ENCODE measurements at regions not wholly inside any gene's neighbourhood (a gene's known extent, or its start where the extent isn't known, plus 50 kb on each side); places are given as distances from the start of the nearest gene placed in this dataset.

DNA sequence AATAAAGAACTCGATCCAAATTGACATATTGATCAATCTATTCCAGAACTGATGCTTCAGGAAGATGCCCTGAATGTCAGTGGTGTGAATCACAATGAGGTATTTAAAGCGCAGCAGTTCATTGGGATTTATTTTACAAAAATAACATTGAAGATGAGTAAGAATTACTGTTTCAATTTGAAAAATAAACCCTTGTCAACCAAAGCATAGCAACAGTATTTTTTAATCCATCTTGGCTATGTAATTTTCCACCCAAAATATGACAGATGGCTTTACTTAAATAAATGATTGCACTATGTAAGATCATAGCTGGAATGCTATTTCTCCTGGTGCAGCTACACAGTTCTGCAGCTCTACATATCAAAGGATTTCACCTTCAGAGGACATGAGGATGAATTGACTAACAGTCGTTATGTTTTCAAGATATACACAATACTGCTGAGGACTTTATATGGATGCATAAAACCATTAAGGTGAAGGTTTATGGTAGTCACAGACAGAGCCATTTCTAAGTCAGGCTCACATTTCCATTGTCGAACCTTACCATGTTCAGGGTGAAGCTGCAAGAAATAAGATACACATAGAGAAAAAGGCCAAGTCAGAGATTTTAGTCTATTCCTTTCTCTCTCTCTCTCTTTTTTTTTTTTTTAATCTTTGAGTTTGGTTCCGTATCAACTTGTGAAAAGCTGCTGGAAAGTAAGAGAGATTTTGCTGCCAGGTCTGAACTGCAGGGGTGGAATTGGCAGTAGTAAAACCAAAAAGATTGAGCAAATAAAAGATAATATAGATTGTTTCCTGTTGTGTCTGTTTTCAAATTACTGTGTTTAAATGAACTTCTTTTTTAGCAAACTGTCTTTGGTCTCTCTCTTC lies 398.0 kb upstream of the CDH20 start:
- TF ChIP-seq, protein P1, sequence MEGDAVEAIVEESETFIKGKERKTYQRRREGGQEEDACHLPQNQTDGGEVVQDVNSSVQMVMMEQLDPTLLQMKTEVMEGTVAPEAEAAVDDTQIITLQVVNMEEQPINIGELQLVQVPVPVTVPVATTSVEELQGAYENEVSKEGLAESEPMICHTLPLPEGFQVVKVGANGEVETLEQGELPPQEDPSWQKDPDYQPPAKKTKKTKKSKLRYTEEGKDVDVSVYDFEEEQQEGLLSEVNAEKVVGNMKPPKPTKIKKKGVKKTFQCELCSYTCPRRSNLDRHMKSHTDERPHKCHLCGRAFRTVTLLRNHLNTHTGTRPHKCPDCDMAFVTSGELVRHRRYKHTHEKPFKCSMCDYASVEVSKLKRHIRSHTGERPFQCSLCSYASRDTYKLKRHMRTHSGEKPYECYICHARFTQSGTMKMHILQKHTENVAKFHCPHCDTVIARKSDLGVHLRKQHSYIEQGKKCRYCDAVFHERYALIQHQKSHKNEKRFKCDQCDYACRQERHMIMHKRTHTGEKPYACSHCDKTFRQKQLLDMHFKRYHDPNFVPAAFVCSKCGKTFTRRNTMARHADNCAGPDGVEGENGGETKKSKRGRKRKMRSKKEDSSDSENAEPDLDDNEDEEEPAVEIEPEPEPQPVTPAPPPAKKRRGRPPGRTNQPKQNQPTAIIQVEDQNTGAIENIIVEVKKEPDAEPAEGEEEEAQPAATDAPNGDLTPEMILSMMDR (IDR thresholded peaks at IDR 0.05) = no peak
- H3K27me3 Mint-ChIP-seq = no peaks in the 10 kb centered on the region
- H3K4me1 Mint-ChIP-seq (ENCODE audit: low read depth) = no peaks in the 10 kb centered on the region
- H3K36me3 Mint-ChIP-seq (ENCODE audit: low read depth) = no peaks in the 10 kb centered on the region
- H3K4me3 Mint-ChIP-seq = no peak overlapping the region
- POLR2A ChIA-PET = no interaction called here
- H3K9me3 Mint-ChIP-seq = peaks cover 2% of the 10 kb centered on the region
- no peak overlapping the region for H3K27ac Mint-ChIP-seq
- intact Hi-C loops (cut with micrococcal nuclease) = no loop called here
- ATAC-seq = no peak
- CTCF ChIA-PET = no interaction called here
- DNase-seq = no peak

GRCh38 chr18:60936101-60936500 lies 397.1 kb upstream of the CDH20 start:
- H3K36me3 Mint-ChIP-seq (ENCODE audit: low read depth) = no peaks in the 10 kb centered on the region
- H3K4me3 Mint-ChIP-seq = no peak overlapping the region
- CTCF ChIA-PET = no interaction called here
- no peak for ATAC-seq
- no peaks in the 10 kb centered on the region for H3K27me3 Mint-ChIP-seq
- H3K4me1 Mint-ChIP-seq (ENCODE audit: low read depth) = no peaks in the 10 kb centered on the region
- intact Hi-C loops (cut with micrococcal nuclease) = no loop called here
- POLR2A ChIA-PET = no interaction called here
- TF ChIP-seq, protein P1 (IDR thresholded peaks at IDR 0.05) = no peak
- peaks cover 2% of the 10 kb centered on the region for H3K9me3 Mint-ChIP-seq
- H3K27ac Mint-ChIP-seq = no peak overlapping the region
- DNase-seq = no peak

DNA sequence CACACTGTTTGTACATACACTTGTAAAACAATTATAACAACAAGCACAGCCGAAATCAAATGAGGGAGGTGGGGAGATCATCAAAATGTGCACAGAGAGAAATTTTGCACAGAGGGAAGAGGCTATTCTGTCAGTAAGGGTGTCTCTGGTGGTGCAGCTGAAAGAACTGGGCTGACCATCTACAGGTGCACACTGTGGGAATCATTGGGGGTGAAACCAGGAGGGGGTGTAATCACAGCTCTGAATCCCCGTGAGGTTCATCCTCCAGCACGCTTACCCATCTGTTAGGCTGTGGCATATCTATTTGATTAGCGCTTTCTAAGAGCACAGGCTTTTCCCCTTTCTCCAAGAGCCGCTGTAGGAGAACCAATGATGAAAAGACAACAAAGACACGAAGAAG lies 389.9 kb upstream of the CDH20 start:
- ATAC-seq (no peak), DNase-seq (no peak)
- TF ChIP-seq, protein P1 (IDR thresholded peaks at IDR 0.05) = no peak
- peaks cover 1% of the 10 kb centered on the region for H3K9me3 Mint-ChIP-seq
- no peaks in the 10 kb centered on the region for H3K27me3 Mint-ChIP-seq
- no peaks in the 10 kb centered on the region for H3K36me3 Mint-ChIP-seq (ENCODE audit: low read depth)
- H3K27ac Mint-ChIP-seq = no peak overlapping the region
- no peak overlapping the region for H3K4me3 Mint-ChIP-seq
- intact Hi-C loops (cut with micrococcal nuclease) = no loop called here
- H3K4me1 Mint-ChIP-seq (ENCODE audit: low read depth) = no peaks in the 10 kb centered on the region
- CTCF ChIA-PET = no interaction called here
- POLR2A ChIA-PET = interaction anchor here (0.6 kb wide), 1 partner anchor 753 kb away, joined by 3 read pairs; no protein-coding TSS in a partner anchor

DNA sequence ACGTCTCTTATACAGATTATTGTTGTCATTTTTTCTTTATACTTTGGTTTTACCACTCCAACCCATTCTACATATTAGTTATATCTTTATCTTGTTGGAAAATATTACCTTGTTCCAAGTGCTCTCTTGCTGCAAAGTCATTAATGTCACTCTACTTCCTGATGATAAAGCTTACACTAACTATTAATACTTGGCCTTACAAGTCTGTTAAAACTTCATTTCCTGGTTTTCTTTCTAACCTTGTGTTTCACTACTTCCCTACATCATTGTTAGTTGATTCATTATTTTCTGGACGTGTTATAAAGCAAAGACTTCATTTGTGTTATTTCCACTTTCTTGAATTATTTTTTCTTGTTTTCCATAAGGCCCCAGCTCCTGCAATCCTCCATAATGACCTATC lies 382.6 kb upstream of the CDH20 start:
- H3K4me3 Mint-ChIP-seq = no peak overlapping the region
- CTCF ChIA-PET = no interaction called here
- intact Hi-C loops (cut with micrococcal nuclease) = no loop called here

GRCh38 chr18:60951091-60951490 lies 382.1 kb upstream of the CDH20 start:
- intact Hi-C loops (cut with micrococcal nuclease) = no loop called here
- CTCF ChIA-PET = no interaction called here
- ATAC-seq = no peak

More for the DNA sequence above, 382.6 kb upstream of the CDH20 start:
- no peak for ATAC-seq
- Mint-ChIP-seq H3K4me1 (ENCODE audit: low read depth) (no peaks in the 10 kb centered on the region), H3K27ac (no peak overlapping the region), H3K36me3 (ENCODE audit: low read depth) (no peaks in the 10 kb centered on the region), H3K9me3 (peaks cover 3% of the 10 kb centered on the region), H3K27me3 (no peaks in the 10 kb centered on the region)
- POLR2A ChIA-PET = no interaction called here
- no peak for DNase-seq
- TF ChIP-seq, protein P1 (IDR thresholded peaks at IDR 0.05) = no peak

More at GRCh38 chr18:60951091-60951490, 382.1 kb upstream of the CDH20 start:
- H3K36me3 Mint-ChIP-seq (ENCODE audit: low read depth) = no peaks in the 10 kb centered on the region
- DNase-seq = no peak
- TF ChIP-seq, protein P1 (IDR thresholded peaks at IDR 0.05) = no peak
- no peak overlapping the region for H3K27ac Mint-ChIP-seq
- H3K27me3 Mint-ChIP-seq = no peaks in the 10 kb centered on the region
- POLR2A ChIA-PET = no interaction called here
- H3K9me3 Mint-ChIP-seq = peaks cover 3% of the 10 kb centered on the region
- no peaks in the 10 kb centered on the region for H3K4me1 Mint-ChIP-seq (ENCODE audit: low read depth)
- H3K4me3 Mint-ChIP-seq = no peak overlapping the region

Data from activated CD8-positive, alpha-beta T cell treated with anti-CD3 and anti-CD28 coated beads for 36 hours (primary cell).